Activated CD8-positive, alpha-beta memory T cell treated with anti-CD3 and anti-CD28 coated beads for 24 hours (primary cell): ENCODE measurements at regions not wholly inside any gene's neighbourhood (a gene's known extent, or its start where the extent isn't known, plus 50 kb on each side); places are given as distances from the start of the nearest gene placed in this dataset.

Source experiments
- DNase-seq: peaks from one replicate; pipeline ENCODE4 v3.0.0-alpha.2; 2020

DNA sequence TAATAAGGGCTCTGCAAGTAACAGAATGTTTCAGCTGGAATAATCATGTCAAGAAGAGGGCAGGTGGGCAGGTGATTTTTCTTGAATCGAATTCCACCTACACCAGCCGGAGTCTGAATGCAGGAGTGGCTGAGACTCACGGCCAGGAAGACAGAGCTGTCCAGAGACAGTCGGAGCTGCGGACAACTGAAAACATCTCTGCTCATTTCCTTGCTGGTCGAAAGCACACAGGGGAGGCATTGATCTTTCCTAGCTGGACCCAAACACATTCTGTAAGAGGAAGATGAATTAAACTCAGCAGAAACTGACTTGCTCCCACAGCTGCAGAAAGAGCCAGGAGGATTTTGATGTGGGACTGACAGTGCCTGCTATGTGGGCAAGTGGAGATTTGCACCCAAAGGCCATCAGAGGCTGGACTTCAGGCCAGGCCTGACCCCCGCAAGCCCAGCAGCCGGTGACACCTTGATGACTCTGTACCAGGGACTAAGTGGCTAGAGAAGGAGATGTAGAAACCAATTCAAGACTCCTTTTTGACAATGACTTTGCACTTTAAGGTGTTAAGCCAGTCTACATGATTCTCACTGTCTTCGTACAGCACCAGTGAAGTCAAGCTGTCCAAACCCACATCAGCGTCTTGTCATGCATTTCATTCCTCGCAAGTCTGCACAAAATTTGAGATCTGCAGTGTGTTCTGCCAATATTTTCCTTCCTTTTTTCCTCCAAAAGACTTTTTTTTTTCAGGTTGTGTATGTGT lies 169.4 kb downstream of the TEX36 start:
- DNase-seq: no peak

DNA sequence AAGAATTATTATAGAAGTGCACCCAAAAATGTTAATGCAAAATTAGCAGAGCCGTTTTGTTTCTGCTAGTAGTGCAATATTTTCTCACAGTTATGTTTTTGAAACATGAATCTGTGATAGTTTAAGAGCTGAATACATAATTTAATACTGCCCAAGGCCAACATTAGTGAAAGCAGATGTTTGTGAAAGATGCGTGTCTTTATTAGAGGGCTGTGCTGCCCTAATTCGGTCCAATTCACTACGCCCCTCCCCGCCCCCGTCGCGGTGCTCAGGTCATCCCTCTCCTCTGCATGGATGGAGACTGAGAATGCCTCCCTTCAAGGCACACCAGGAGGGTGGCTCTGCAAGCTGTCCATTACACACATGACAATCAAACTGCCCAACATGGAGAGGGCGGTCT lies 172.0 kb downstream of the TEX36 start:
- no peak for DNase-seq

DNA sequence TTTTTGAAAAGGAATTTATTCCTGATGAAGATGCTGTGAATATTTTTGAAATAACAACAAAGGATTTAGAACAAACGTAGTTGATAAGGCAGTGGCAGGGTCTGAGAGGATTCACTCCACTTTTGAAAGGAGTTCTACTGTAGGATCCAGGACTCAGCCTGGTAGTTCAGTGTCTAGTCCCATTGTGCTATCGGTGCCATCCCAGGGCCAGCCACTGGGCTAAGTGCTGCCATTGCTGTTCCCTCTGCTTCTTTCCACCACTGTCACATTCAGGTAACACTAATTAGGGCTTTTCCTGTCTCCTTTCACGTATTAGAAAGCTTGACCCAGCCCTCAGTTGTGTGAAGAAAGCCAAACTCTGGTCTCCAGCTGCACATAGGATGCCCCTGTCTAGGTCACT lies 177.3 kb downstream of the TEX36 start:
- DNase-seq: no peak

DNA sequence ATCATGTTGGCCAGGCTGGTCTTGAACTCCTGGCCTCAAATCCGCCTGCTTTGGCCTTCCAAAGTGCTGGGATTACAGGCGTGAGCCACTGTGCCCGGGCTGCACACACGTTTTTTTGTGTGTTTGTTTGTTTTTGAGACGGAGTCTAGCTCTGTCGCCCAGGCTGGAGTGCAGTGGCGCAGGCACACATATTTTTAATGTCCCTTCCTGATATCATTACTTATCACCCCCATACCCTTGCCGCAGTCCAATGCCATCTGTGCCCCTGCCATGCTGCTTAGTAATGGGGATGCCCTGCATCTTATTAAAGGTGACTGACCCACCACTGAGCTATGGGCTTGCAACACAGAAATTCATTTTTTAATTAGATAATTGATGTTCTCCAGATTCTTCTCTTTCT lies 180.7 kb downstream of the TEX36 start:
- DNase-seq: no peak

DNA sequence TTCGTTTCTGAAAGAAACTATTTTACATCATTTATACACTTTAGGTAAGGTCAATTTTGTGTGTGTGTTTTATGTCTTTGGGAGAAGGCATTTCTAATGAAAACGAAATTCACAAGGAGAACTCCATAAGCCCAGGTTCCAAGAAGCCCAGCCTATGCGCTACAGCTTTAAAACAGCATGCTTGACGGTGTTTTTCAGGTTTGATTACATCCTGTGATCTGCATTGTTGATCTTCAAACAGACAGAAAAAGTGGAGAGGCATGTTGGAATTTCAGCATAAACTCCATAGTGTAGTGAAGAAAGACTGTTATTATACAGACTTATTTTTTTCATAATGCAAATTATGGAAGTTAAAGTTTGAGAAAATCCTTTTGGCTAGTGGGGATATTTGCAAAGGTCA lies 187.6 kb downstream of the TEX36 start:
- DNase-seq: no peak

DNA sequence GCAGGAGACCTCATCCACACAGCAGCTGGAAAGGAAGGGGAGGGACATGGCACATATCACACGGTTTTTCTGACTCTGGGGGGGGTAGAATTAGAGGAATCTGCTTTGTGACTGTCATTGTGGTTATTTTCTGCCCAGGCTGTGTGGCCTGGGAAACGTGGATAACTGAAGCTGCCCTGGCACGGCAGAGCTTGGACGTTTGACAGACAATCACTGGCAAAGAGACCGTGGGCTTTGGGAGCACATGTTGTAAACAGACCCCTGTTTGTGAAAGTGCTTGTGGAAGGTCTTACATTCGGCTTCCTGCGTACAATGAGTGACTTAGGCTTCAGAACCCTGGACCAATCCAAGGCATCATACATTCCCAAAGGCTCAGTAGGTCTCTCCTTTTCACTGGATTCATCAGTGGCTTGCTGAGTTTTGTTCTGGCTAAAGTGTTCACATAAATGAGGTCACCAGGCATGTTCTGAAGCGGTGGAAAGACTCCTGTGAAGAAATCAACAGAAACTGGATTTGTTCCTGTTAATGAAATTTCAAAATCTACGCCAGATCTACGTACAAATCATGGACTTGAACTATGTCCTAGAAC lies 188.2 kb downstream of the TEX36 start:
- no peak for DNase-seq

DNA sequence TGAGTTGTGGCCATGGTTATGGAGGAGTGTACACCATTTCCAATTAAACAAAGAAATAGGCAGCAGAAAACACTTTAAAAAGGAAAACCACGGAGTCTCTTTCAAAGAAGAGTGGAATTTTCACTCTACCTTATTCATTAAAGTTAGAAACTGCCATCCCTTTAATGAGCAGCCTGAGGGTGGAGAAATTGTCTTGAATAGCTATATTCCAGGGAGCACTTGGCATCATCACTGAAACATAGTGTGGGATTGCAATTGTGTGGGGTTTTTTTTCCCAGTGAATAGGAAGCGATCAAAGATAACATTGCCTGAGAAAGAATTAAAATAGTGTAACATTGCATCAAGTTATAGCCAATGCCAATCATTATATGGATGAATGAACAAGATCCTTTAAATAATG lies 191.6 kb downstream of the TEX36 start:
- DNase-seq: no peak

DNA sequence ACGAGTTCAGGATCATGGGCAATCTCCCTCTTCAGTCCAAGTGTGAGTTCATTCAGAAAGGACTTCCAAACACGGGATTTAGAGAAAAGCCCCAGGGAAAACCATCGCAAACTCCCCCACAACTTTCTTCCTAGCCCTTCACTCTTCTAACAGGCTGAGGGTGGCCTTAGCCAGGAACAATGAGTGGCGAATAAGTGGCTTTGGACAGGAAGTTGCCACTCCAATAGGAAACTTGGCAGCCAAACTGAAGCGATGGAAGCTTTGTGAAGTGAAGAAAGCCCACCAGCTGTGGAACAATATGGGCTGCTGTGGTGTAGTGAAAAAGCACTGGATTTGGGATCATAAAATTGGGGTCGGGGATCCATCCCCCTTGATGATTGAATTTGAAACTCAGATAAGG lies 193.2 kb downstream of the TEX36 start:
- DNase-seq: no peak

DNA sequence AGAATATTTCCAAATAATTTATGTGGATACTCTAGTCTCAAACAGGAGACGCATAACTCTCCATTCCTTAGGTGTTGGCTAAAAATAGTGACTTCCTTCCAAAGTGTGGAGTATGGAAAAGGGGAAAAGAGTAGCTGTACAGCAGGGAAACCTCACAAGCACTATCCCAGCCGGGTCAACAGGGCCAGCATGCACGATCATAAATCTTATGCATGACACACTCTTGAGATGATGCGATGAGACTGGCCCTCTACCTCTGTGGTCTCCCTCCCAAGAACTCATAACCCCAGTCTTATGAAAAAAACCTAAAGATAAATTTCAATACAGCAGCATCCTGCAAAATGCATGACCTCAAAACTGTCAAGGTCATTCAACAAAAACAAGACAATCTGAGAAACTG lies 197.3 kb downstream of the TEX36 start:
- no peak for DNase-seq

DNA sequence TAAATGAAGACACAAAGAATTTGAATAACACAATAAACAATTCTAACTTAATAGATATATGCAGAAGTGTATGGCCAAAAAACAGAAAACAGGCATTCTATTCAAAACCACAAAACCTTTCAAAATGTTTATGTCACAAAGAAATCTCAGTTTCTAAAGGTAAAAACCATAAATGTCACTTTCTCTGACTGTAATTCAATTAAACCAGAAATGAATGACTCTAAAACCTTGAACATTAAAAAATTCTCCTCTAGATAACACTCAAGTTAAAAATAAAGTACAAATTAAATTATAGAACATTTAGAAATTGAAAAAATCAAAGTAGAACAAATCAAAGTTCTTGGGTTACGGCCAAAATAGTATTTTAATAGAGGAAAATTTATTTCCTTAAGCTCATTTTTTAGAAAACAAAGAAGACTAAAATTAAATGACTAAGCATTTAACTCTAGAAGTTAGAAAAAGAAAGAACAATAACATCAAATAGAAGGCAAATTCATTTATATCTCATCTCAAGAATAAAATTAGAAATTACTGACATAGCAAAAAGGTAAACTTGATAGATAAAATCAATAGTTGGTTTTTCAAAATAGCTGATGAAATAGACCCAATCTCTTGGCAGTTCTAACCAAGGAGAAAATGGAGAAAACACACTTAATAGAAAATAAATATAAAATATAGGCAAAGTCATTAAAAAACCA lies 198.8 kb downstream of the TEX36 start:
- no peak for DNase-seq

DNA sequence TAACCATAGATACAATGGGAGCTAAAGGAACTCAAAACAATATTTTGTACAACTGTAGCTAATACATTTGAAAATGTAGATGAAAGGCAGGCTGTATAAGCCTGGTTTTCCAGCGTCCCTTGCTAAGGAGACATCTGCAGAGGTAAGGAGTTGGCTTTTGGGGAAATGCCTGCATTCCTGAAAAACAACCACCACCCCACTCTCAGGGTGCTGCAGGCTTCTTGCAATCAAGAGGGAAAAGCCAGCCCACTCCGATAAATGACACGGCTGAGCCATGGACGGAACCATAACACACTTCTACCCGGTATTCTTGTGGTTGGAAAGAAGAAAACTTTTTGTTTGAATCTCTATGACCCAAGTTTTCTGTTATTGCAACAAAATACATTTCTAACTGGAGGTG lies 200.3 kb downstream of the TEX36 start:
- no peak for DNase-seq

DNA sequence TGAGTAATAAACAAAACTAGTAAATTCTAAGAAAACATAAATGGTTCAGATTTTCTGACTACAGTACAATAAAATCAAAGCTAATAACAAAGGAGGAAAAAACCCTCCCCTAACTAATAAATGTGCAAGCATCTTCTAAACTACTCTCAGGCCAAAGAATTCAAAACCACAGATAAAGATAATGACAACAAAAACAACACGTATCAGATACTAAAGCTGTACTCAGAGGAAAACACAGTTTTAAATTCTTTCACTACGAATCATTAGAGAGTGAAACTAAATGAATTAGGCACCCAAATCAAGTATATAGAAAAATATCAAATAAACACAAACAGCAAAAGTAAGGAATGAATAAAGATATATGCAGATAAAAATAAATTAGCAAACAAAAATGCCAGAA lies 200.9 kb downstream of the TEX36 start:
- DNase-seq: no peak

DNA sequence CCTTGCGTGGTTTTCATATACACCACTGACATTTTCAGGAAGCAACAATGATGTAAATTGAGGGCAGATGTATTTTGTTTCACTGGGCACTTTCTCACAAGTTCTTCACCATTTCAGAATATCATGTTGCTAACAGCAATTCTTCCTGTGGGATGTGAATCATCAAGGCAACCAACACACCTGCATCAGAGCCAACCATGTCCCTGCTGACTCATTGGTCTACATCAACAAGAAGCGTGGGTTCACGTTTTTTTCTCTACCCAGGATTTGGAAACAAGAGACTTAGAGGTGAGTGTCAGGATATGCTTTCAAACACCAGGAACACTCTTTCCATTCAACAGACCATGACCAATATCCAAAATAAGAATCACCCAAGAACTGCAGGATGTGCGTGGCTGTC lies 203.9 kb downstream of the TEX36 start:
- no peak for DNase-seq

DNA sequence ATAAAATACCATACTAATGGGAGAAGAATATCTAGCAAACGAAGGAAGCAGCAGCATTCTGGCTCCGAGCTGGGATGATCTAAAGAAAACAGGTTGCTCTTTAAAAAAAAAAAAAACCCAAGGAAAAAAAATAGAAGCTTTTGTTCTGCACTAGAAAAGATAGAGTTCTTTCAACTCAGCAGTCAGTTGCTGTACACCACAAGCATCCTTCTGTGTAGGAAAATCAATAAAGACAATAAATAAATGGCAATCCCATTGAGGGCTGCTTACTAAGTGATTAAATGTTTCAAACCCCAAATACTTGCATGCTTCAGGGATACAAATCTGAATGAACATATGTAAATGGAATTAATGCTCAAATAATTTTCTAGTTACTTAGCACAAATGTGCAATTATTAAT lies 207.1 kb downstream of the TEX36 start:
- DNase-seq: no peak

DNA sequence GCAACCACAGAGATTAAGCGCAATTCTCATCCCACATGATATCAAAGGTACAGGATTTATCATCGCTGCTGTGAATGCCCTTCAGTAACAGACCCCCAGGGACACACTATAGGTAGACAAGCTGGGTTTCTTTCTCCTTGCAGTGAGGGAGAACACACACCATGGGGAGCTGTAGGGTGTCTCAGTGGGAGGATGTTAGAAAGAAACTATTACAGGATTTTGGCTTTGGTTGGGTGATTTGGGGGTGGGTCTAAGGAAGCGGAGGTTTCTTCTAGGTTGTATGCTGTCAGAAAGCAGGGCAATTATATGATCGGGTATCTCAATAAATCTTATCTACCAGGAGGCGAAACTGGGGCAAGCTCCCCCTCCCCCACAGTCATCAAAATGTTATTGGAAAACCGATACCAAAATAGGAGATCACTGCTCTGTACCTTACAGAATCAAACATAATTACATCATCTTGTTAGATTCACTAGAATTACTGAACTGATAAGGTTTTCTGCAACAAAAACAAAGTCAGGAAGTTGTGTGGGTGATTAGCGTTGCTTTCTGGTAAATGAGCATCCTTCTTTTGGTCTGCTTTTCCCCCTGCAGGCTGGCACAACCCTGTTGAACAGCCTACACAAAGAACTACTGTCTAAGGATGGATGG lies 209.7 kb downstream of the TEX36 start:
- no peak for DNase-seq

DNA sequence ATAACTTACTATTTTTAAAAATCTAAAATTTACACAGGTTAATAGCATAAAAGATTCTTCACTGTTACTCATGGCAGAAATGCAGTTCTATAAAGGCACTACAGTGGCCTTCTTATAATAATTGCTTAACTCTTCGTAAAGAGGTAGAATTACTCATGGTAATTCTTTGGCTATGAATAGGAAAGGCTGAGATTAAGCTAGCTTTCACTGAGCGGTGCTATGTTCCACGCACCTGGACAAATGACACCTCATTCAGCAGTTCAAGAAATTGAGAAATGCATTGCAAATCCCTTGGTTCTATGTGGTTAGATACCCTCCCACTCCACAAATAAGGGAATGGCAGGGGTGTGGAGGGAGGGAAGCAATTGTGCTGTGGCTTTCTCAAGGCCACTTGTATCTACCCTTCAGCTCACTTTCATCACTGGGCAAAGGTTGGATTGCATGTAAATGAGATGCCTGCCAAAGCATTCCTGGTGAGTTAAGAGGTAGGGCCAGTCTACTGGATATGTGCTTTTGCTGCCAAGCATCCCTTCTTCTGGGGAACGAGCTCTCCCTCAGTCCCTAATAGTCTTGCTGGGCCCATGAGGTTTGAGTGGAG lies 210.9 kb downstream of the TEX36 start:
- DNase-seq: no peak

DNA sequence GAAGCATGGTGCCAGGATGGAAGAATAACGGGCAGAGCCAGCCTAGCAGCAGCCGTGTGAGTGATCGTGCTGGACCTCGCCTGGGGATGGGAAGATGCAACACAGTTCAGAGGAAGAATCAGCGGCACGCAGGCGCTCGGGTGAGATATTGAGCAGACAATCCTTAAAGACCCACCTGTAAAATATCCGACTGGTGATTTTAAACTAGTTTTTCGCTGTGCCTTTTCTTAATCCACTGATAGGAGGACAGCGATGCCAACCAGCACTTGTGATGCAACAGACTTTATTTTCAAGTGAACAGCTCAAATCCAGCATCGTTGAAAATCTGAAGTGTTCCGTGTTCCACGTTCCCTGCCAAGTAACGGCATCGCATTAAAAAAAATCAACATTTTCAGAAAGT lies 214.7 kb downstream of the TEX36 start:
- DNase-seq: no peak

DNA sequence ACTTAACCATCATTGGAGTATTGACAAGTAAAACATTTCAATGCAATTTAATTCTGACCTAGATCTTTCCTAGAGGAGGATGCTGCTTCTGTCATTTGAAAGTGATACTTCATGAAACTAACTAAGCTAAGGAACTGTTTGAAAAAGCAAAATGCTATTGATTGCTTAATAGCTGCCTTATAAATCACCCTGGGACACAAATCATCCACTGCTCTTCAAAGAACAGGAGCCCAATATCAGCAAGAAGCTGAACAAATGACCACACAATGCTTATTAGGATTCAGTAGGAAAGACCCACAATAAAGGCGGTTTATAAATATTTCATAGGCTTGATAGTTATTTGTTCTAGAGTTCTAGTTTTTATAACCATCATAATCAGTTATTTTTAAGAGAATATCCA lies 216.3 kb downstream of the TEX36 start:
- no peak for DNase-seq

DNA sequence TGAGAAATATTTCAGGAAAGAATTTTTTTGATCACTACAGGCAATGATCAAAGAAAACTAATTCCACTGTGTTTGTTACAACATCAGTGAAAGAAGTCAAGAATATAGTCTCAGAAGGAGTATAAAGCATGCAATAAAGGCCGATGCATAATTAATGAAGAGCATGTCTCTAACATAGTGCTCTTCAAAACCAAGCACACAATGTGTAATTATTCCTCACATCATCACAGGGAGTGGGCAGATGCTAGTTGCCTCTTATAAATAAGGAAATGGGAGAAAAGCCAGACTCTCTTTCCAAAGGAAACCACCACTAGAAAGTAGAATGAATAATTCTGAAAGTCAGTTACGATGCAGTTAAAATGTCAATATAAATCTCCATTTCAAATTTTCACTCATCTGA lies 220.1 kb downstream of the TEX36 start:
- DNase-seq: no peak

DNA sequence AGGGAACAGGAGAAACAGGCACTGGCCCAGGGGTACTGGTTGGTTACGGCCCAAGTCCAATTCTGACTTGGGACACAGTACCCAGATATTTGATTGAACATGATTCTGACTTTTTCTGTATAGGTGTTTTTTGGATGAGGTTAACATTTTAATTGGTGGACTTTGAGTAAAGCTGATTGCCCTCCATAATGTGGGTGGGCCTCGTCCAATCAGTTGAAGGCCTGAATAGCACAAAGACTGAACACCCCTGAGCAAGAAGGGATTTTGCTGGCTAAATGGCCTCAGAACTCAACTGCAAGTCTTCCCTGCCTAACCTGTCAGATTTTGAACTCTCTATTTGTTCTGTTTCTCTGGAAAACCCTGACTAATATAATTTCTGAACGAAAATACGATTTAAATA lies 222.6 kb downstream of the TEX36 start:
- DNase-seq: no peak

DNA sequence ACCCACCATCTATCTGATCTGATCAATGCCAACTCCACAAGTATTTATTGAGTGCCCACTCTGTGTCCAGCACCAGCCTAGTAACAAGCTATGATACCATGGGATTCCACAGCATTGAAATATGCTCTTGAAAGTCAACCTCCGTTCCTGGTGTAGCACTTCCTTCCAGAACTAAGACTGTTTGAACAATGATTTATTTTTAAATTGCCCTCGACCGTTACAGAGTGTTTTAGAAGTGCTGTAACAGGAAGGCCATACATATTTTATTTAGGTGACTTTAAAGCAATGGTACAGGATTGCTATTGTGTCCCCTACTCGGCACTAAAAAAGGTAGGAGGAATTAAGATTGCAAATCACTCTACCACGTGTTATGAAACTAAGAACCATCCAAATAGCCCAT lies 225.6 kb downstream of the TEX36 start:
- no peak for DNase-seq

DNA sequence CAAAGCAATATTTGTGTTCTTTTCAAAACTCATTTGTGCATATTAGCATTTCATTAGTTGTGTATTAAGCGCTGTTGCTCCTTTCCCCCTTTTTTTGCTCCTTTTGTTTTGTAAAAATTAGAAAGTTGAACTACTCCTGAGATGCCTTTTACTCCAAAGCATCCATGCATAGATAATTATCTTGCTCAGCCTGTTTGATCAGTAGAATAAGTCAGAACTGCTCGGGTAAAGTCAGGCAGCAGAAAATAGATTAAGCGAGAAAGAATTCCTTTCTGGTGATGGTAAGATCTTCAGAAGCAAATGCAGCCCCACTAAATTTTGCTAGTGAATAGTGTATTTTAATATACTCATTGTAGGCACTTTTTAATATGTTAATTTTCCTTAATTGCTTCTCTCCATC lies 227.1 kb downstream of the TEX36 start:
- DNase-seq: no peak

DNA sequence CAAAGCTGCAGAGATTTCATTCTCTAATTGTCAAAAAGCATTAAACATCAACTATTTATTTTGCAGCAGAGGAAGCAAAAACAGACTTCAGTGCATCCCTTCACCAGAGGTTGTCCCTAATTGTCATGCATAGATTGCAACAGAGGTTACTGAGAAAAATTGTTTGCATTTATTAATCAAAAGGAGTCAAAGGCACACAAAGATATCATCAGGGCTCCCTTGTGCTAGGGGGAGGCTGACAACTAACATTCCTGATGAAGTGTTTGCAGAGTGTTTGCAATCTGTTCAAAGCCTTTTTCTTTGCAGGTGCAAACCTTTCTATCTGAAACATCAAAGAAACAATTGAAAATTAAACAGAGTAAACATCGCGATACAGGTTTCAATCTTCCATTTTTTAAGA lies 227.5 kb downstream of the TEX36 start:
- no peak for DNase-seq

DNA sequence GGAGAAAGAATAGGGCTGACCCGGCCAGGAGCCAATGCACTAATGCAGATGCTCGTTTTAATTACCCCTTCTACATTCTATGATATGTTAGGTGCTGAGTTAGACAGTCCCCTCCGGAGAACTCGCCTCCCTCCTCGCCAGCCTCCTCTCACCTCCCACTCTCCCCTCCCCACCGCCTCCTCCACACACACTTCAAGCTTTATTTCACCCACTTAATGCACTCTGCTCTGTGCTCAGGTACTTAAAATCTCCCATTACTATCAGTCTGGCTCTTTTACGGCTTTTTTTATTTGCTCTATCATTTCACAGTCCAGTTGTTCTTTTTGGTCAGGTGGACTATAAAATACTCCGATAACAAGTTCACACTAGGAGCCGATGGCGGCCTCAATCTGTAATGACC lies 231.6 kb downstream of the TEX36 start:
- DNase-seq: no peak
